NCI-H1092 (cell line): ENCODE measurements at regions not wholly inside any gene's neighbourhood (a gene's known extent, or its start where the extent isn't known, plus 50 kb on each side); places are given as distances from the start of the nearest gene placed in this dataset.

Experiments
- DNase-seq: peaks from one replicate; lab custom pipeline; 2025; lab: John Stamatoyannopoulos, UW

DNA sequence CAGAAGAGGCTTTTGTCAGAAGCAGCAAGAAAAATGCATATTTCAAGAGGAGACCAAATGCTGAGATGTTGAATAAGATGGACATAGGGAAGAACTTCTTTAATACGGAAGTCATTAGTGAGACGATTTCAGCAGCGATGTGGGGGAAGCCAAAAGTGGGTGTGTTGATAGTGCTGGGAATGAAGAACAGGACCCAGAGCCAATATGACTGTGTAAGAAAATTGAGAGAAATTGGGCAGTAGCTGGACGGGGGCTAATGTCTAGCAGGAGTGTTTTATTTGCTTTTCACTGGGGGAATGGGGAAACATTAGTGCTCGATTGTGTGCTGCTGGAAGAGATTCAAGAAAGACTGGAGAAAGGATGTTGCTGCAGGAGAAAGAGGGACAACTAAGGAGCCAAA is 788.7 kb upstream of the KLHL29 start:
- DNase-seq: no peak

DNA sequence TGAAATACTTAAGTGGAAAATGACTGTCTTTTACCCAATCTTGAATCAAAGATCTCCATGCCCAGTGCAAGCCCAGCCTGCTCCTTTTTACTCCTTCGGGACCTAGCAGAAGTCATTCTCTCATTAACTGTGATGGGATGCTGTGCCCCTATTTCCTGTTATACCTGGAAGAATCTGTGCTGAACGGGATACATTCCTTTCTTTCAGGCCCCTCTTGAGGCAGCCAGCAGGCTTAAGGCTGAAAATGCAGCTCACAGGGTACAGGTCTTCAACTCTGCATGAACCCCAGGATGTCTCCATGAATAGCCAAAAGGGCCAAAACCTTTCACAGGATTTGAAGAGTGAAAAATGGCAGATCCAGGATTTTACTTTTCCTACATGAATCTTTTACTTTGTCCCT is 784.8 kb upstream of the KLHL29 start:
- DNase-seq: no peak

DNA sequence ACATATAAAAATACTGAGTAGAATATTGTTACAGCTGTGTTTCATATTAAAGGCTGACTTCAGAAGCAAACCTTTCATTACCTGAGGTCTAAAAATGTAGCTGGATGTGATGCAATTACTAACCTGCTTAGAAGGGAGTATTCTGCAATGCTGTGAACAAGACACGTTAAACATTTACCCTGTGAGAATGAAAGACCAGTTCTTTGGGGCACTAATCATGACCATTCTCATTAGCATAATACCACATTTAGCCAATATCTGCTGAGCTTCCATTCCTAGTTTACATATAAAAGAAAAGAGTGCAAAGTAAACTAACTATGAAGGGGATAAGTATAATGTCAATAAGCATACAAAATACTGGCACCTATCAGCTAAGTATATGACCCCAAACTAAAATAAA is 784.0 kb upstream of the KLHL29 start:
- DNase-seq: no peak

DNA sequence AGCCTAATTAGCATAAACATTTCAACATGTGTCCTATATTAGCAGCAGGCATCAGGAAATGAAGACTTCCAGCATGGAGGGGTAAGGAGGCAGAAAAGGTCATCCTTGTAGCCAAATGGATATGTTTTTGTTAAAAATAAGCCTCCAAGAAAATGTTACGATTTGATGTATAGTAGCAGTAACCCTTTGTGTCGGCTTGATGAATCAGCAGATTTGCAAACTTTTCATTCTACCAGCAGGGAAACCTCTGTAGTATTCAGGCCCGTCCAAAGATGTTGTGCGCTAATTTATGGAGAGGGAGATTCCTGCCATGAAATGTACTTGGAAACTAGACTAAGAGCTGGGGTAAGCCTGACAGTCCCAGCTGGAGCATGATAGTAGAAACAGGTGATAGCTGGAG is 780.8 kb upstream of the KLHL29 start:
- DNase-seq: no peak

DNA sequence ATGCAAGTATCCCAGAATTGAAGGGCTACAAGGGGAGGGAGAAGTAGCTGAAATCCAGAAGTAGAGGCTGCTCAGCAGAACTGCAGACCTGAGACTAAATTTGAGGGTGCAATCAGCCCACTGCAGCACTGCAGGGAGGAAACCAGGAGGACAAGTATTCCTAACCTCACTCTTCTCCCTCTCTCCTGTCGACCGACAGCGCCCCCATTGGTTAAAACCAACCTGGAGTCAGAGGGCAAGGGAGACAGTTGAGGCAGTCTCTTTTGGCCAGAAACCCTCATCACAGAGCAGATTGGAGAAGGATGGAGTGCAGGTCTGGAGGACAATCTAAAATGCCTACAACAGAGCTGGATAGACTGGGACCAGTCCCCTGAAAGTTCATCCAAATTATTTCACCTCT is 768.9 kb upstream of the KLHL29 start:
- no peak for DNase-seq

DNA sequence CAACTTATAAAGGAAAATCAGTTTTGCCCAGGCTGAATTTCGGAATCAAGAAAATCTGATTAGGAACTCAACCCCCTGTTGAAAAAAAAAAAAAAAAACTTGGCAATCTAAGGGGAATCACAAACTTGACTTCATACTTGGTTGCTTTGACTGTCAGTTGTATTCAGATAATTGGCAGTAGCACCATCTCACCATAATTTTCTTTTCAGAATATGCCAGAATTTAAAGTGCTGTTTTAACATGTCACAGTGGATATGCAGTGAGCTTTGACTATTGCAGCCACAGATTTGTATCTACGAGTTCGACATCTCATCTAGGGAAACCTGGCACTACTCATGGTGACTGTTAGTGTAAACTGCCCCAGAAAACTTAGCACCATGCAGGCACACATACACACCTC is 761.4 kb upstream of the KLHL29 start:
- no peak for DNase-seq

DNA sequence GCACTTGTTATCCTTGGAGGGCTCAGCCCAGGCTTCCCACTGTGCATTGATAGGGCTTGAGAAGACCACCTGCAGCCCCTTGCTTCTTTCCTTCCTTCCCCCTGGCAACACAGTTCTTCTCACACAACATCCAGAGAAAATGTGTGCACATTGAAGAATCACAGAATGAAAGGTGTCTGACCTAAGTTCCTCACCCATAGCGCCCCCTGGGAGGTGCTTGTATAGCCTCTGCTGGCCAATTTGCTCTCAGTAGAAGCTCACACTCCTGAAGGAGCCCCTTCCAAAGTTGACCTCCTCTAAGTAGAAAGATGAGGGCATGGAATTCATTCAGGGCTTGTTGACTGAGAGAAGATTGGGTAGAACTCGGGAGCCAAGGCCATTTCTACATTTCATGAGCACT is 758.4 kb upstream of the KLHL29 start:
- DNase-seq: no peak

DNA sequence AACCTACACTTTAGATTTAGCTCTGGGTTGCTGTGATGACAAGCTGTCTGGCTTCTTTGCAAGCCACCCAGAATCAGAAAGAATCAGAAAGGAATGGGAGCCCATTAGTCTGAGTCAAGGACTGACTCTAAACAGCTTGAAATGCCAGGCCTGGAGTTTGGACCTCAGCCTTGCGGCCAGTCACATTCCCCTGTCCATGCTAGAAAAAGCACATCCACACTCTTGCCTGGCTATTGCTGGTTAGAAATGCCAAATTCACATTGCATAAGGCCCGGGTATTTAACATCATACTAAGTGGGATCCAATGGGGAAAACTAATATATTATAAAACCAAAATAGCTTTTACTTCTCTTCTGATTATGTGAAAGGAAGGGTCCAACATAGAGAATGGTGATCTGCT is 756.8 kb upstream of the KLHL29 start:
- DNase-seq: no peak

DNA sequence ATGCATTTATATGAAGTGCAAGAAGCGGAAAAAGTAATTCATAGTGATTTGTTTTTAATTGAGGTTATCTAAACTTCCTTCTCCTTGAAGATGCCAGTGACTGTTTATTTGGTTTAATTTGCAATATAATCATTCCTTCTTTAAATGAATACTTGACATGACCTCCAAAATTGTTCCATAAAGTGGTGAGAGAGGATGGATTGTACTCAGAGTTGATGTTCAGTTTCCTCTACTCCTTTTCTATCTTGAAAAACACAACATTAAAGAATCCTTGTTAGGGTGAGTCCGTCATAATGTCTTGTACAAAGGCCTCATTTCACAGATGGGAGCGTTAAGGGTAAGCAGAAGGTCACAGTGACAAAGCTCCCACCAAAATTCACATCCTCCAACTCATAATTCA is 756.1 kb upstream of the KLHL29 start:
- no peak for DNase-seq

DNA sequence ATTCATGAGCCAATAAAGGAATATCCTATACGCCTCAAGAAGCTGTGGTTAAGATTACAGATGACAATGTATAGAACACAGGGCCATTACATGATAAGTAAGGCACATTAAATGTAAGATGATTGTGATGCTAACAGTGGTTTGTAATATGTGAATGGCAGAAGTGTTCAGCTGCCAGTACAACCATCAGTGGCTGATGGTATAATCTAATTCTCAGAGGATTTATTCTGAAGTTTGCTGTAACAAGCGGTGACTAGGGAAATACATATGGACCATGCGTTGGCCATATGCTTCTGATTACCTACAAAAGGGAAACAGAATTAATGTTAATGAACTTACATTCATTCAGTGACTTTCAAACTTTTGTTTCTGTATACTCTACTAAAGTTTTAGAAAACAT is 750.8 kb upstream of the KLHL29 start:
- DNase-seq: no peak

DNA sequence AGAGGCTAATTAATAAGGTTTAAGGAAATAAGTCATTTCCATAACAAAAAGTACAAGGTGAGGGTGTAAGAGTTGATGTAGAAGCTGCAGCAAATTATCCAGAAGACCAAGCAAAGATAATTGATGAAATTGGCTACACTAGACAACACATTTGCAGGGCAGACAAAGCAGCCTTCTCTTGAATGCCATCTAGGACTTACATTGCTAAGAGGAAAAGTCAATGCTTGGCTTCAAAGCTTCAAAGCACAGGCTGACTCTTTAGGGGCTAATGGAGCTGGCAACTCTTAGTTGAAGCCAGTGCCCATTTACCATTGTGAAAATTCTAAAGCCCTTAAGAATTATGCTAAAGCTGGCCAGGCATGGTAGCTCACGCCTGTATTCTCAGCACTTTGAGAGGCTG is 728.6 kb upstream of the KLHL29 start:
- DNase-seq: no peak

DNA sequence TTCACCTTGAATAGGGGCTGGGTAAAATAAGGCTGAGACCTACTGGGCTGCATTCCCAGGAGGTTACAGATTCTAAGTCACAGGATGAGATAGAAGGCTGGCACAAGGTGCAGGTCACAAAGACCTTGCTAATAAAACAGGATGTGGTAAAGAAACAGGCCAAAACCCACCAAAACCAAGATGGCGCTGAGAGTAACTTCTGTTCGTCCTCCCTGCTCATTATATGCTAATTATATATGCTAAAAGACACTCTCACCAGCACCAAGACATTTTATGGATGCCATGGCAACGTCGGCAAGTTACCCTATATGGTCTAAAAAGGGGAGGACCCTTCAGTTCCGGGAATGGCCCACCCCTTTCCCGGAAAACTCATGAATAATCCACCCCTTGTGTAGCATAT is 711.5 kb upstream of the KLHL29 start:
- no peak for DNase-seq

DNA sequence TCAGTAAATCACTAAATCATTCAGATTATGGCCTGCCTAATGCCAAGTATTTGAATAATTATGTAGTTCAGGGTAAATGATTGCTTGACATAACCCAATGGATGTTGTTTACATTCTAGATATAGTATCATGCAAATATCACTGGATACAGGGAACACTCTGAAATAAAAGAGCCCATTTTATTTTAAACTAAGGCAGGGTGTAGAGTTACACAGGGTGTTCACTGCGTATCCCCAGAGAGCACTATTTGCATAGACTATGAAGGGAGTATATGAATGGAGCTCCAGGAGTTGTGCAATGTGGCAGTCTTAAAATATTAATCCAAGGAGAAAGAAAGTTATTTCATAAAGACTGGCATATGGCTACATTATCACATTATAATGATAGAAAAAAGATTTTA is 701.1 kb upstream of the KLHL29 start:
- DNase-seq: no peak

DNA sequence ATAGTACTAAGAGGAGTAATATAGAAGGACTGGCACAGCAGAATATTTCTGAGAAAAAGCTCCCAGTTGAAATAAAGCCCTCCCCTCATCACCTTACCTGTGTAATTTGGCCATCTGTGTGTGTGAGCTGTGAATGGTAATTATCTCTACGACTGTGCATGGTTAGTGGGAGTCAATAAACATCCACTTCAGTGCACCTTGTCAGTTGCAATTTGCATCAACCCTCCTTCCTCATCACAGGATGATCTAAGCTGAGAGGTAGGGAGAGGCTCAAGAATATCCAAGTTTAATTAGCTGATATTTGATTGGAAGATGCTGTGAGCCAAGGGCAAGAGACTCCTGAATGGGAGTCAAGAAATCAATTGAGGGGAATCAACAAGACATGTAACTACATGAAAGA is 694.9 kb upstream of the KLHL29 start:
- no peak for DNase-seq

DNA sequence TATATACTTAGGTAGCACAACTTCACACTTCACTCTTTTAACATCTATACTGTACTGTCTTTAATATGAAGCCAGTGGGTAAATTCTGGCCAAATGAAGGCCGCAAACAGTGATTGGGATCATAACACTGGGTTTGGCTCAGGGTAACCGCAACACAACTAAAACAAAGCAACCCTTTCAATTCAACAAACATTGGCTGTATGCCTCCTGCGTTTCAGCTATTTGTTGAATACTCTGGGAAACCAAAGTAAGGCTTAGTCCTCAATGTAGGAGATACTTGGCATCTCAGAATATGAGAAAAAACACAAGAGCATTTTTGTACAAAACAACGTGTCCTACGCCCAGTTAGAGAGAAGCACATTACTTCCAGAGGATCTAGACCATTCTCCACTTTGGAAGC is 693.3 kb upstream of the KLHL29 start:
- DNase-seq: no peak

DNA sequence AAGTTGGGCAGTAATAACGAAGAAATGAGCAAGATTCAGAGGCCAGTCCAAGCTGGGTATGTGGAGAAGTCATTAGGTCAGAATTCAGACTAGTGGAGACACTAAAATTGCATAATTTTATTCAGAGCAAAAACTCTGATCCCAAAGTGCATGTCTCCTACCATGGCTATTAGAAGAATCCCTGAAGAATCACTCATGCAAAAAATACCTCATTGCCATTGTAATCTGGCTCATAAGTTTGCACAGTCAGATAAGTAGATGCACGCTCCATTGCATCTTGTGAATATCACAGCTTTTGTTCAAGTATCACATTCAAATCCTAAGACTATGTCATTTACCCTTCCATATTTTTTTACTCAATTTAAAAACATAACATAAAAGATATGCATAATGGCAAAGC is 692.2 kb upstream of the KLHL29 start:
- DNase-seq: no peak

DNA sequence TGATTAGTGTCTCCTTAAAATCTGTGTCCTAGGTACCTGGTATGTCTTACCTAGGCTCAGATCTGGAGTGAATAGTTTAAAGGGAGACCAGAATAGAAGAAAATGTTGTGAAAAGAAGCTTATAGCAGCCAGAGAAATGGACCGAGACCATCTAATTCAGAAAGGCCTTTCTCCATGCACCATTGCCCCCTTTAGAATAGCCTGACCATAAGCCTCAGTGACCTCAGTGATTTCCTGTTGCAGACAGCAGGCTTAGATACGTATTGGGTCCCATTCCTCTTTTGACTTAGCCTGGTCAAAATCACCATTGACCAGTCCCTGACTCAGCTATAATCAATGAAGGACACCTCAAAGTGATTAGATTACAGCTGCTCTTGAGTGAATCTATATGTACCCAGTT is 690.7 kb upstream of the KLHL29 start:
- no peak for DNase-seq

DNA sequence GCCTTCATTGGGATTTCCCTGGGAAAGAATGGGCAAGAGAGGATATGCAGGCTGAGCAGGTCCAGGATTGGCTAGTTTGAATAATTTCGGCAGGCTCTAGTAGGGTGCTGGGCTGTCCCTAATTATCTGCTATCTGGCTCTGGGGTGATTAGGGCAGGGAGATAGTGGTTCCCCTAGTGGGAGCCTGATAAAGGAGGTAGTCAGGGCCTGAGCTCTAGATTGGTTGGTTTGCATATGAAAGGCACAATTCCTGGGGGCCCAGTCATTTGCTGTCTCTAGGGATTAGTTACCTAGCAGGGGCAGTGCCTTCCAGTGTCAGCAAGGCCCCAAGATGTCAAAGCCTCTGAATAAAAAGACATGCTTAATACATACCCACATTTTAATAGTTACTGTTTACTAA is 690.1 kb upstream of the KLHL29 start:
- no peak for DNase-seq

DNA sequence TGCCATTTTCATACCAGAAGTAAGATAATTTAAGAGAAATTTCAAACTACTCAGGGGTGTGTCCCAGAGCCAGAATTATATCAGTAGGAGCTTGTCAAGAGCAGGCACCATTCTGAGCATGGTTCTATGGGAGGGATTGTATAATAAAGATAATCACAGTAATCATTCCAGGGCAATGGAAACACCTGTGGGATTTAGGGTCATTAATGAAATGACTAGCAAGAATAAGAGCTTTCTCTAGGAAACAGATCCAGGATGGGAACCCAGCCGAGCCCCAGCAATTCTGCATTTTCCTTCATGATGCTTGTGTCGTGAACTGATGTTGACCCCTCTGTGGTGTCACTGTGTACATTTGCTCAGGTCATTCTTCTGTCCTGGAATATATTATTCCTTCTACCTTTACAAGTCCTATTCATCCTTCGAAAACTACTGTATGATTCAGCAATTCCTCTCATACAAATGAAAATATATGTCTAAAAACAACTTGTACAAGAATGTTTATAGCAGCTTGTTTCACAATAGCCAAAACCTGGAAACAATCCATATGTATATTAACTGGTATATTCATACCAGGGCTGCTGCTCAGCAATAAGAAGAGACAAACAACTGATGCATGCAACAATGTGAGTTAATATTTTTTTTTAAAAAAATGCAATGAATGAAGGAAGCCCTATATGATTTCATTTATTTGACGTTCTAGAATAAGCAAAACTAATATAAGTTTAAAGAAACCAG is 687.8 kb upstream of the KLHL29 start:
- no peak for DNase-seq

DNA sequence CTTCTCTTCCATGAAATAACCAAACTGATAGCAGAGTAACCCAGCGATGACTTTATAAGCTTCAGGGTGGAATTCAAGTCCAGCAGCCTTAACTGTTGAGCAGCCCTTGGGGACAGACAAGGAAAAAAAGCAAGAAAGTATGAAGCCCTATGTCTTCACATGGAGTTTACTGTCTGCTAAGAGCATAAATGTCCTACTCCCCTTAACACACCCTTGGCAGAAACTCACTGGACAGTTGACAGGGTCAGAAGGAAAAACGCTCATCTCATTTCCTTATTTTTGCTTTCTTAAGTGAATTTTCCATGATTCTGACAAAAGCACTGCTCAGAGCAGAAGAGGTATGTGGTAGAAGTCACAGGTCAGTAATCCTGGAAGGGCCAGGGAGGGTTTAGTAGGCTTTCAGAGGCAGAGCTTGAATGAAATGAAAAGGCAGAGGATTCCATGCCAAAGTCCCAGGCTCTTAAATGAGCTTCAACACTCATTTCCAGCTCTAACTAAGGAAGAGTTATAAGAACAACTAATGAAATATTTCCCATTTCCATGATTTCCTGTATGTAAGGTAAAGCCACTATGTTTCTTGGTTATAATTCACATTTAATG is 683.3 kb upstream of the KLHL29 start:
- no peak for DNase-seq

DNA sequence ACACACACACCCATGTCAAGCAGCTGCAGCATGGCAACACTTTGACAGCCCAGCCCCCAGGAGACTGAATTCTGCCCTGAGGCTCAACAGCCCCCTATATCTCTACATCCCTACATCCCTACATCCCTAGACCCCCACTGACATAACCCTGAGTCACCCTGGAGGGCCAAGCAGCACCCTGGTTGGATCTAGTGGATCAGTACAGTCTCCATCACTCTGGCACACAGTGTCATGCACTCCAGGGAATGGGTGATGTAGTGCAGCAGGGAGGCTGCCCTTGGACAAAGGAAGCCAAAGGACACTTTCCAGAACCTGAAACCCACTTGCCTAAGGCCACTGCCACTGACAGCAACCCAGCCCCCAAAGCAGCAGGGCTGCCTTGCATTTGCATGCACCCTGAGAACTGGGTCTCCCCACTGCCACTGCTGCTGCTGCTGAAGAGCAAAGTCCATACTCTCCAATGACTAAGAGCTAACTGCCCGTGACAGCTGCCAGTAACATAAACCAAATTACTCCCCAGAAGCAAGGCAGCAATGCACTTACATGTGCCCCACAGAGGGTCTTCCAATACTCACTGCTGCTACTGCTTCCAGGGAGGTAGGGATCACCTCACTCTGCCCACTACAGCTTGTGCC is 681.6 kb upstream of the KLHL29 start:
- no peak for DNase-seq

DNA sequence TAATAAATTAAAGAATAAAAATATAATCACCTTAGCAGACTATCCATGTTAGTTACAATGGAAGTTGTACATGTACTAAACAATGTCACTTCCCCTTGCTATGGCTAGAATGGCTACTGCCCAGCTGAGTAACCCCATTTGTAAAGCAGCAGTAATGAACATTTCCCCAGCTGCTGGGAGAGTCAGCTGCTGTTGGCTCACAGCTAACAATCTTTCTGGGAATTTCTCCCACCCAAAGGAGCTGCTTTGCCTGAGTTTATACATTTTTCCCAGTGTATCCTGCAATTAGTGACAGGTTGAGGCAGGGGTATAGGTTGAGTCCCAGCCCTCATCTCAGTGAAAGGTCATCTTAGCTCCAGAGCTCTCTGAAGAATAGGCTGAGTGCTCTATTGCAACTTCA is 665.6 kb upstream of the KLHL29 start:
- no peak for DNase-seq

DNA sequence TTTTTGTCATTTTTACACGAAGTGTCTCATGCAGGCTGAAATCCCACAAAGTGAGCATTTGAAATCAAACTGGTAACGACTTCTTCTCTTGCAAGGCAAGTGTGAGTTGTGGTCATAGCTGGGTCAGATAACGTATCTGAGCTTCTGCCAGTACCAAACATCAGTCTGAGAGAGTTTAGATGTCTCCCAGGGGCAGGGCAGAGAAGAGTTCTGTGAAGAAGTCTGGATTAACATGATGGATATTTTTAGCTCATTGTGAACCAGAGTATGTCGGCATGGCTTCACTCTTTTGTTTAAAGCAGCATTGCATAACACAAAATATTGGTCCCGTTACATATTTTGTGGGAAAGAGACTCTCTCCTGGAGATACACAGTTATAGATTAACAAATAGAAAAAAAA is 655.5 kb upstream of the KLHL29 start:
- no peak for DNase-seq
